Right ventricle myocardium superior (tissue), 1 donor: ENCODE measurements at regions not wholly inside any gene's neighbourhood (a gene's known extent, or its start where the extent isn't known, plus 50 kb on each side); places are given as distances from the start of the nearest gene placed in this dataset.

ENCODE experiments used
- ATAC-seq: fragments of 200-7000 bp; cut with Tn5 transposase; one replicate; pipeline ENCODE4 v1.9.1; 2020; ENCODE audit warnings: mild to moderate bottlenecking; ENCODE audit not compliant: poor library complexity
- DNase-seq: peaks from one replicate; pipeline ENCODE4 v3.0.0-alpha.2; 2020
- intact Hi-C: fragments of 100-400 bp; cut with DNase I; formaldehyde crosslinking; loops from one replicate; pipeline ENCODE4 v1.11.2; 2022
- donor health status: DM: no; HTN: yes; CAD: no; lungs with severe emphysema.

- no peak for DNase-seq
- ATAC-seq, result no peak
- intact Hi-C loops, result no loop called here
These were observed 61.3 kb upstream of the VCX2 start for GRCh38 chrX:8232406-8232805.

- intact Hi-C loops, result no loop called here
- no peak for ATAC-seq
These were observed 62.0 kb upstream of the VCX2 start for GRCh38 chrX:8233091-8233490.

DNA sequence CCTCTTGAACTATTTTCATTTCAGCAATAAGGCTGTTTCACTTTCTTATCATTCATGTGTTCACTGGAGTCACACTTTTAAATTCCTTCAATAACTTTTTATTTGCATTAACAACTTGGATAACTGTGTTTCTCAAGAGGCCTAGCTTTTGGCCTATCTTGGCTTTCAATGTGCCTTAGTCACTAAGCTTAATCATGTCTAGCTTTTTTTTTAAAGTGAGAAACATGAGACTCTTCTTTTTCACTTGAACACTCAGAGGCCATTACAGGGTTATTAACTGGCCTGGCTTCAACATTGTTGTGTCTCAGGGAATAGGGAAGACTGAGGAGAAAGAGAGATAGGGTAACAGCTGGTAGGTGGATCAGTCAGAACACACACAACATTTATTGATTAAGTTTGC lies 64.0 kb upstream of the VCX2 start:
- ATAC-seq (no peak), DNase-seq (no peak)
- intact Hi-C loops, result no loop called here

More at GRCh38 chrX:8233091-8233490, 62.0 kb upstream of the VCX2 start:
- DNase-seq, result no peak

GRCh38 chrX:8237718-8238117 lies 66.7 kb upstream of the VCX2 start:
- intact Hi-C loops, result no loop called here
- no peak for DNase-seq
- ATAC-seq, result no peak

- no peak for ATAC-seq
- DNase-seq, result no peak
- intact Hi-C loops, result no loop called here
These were observed 71.5 kb upstream of the VCX2 start for GRCh38 chrX:8242431-8243020.

DNA sequence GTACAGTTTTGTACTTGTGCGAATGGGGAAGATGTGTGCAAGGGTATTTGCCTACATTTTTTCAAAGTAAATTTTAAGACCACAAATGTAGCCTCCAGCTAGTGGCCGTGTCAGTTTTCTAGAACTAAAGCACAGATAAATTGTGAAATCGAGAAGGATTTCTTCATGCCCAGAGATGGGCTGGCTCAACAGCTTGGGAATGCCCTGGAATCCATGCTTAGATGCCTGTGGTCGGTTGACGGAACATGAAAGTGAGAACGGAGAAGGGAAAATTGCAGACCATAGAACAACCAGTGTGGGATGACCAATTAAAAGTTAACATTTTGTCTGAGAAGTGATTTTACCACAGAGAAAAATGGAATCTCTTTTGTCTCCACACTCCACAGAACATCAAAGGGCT lies 73.2 kb upstream of the VCX2 start:
- ATAC-seq, result no peak
- intact Hi-C loops, result no loop called here
- no peak for DNase-seq

GRCh38 chrX:8245411-8245810 lies 74.3 kb upstream of the VCX2 start:
- DNase-seq (no peak), ATAC-seq (no peak)
- intact Hi-C loops, result no loop called here

DNA sequence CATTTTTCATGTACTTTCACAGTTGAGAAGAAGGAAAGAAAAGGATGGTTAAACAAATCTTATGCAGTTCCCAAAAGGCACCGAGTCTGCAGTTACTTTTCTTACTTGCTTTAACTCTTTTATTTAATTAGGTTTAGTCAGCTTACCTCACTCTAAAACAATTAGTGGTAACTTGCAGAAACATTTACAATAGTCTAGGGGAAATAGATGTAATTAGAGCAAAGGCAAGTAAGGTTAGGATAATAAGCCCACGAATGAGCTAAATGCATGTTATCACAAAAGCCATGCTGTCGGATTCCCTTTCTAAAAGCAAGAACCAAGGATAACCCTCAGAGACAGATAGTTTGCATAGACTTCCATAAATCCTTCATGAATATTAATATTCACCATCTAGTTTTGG lies 82.0 kb upstream of the VCX2 start:
- ATAC-seq (no peak), DNase-seq (no peak)
- intact Hi-C loops, result no loop called here

DNA sequence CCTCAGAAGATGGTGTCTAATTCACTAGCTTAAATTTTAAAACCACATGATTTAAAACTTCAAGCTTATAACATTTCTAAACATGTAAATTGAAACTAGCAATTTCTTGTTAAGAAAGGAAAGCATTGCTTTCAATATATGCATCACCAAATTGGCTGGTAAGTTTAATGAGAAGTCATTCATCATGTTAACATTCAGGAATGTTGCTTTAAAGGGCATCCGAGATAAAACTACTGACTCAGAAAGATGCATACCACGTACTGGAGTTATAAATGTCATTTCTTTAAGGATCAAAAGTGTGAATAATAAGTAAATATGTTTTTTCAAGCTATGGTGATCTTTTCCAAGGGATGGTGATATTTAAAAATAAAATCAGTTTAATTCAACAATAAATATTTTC lies 83.3 kb upstream of the VCX2 start:
- DNase-seq, result no peak
- ATAC-seq, result no peak
- intact Hi-C loops, result no loop called here

DNA sequence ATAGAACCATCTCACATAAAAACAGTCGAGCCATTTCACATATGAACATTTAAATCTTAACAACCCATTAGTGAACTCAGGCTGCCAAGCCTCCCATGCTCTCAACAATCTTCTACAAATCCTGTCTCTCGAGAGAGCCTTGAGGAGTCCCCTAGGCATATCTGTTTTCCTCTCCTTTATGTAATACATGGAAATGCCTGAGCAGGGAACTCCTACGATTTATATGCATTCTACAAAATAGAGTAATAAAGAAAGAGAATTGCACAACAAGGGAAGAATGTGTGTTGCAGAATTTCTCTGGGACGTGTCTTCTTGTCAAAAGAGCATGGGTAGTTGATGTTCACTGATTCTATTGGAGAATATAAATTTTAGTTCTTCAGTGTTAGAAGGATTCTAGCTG lies 101.8 kb upstream of the VCX2 start:
- ATAC-seq (no peak), DNase-seq (no peak)
- intact Hi-C loops, result no loop called here

DNA sequence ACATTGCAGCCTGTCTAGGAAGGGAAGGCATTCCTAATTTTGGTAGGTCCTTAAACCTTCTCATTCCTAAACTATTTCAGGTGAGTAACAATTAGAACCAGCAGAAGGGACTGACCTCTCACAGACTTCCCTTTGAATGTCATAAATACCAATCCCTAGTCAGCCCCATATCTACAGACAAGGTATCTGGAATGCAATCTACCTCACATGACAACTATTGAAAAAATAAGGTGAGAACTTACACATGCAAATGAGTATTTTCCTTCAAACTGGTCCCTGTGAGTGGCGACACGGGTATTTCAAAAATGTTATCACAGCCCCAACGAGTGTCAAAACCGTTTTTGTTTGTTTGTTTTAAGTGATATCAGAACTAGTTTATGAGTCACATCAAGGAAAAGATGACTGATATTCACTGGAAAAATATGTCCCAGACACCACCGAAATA lies 102.4 kb upstream of the VCX2 start:
- intact Hi-C loops, result no loop called here
- no peak for DNase-seq
- ATAC-seq, result no peak

GRCh38 chrX:8274170-8274569 lies 103.1 kb upstream of the VCX2 start:
- intact Hi-C loops, result no loop called here
- no peak for DNase-seq
- no peak for ATAC-seq

DNA sequence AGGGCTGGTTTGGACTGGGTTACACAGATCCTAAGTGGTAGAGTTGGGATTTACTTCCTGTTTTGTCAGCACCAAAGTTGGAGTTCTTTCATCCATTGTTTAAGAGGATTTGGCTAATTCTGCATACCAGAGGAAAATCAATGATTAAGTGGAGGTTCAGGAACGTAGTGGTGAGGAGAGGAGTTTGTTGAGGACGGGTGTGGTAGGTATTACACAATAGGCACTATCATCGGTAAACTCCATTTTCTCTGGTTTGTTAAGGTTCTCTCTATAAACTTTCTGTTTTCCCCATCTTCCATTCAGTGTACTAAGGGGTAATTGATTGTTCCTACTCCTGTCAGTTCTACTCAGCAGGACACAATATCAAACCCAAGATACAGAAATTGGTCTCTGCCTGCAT lies 107.5 kb upstream of the VCX2 start:
- DNase-seq (no peak), ATAC-seq (no peak)
- intact Hi-C loops, result no loop called here

DNA sequence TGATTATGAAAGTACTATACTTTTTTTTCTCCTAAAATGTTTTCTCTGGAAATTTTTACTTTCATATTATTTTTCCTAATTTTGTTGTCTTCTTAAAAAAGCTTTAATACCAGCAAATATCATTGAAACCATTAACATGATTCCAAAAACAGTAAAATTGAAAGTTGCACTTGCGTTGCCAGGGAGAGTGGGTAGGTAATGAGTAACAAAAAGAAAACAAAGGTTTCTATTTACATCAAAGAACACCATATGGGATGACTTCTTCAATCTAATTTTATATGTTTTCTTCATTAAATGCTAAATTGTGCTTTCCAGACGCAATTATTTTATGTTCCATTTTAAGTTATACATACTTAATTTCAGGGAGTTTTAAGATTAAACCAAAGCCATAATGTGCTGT lies 108.3 kb upstream of the VCX2 start:
- no peak for ATAC-seq
- intact Hi-C loops, result no loop called here

DNA sequence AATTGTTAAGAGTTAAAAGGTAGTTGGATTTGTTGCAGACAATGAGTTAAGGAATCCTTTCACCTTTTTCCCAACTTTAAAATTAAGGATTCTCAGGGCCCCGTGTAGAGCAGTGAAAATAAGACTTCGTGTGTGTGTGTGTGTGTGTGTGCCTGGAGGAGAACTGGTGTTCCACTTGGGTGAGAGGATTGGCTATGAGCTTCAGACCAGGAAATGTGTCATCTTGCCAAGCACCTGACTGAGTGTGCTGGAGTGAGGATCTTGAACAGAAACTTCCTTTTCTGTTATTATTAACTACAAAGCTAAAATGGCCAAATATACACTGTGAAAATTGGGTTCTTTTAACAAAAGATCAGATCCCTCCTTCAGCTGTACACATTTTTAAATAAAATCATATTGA lies 113.1 kb upstream of the VCX2 start:
- intact Hi-C loops, result no loop called here
- no peak for ATAC-seq
- no peak for DNase-seq

More for the DNA sequence above, 108.3 kb upstream of the VCX2 start:
- DNase-seq, result no peak

DNA sequence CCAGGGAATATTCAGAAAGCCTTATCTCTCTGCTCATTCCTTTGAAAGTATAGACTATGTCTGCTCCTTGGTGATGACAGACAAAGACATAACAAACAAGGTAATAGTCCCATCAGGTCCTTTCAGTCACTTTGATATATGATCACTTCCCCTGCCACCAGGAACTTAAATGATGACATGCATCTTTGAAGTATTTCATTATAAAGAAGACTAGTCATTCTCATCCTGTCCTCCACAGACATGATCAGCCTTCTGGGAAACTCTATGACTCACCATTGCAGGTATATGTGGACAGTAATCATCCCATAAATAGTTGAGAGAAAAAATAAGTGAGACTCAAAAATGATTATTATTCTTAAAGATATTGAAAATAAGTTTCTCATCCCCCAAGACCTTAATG lies 117.5 kb upstream of the VCX2 start:
- intact Hi-C loops, result no loop called here
- no peak for DNase-seq
- no peak for ATAC-seq

GRCh38 chrX:8289523-8289922 lies 118.5 kb upstream of the VCX2 start:
- intact Hi-C loops, result no loop called here
- ATAC-seq (no peak), DNase-seq (no peak)

- DNase-seq (no peak), ATAC-seq (no peak)
- intact Hi-C loops, result no loop called here
These were observed 126.7 kb upstream of the VCX2 start for GRCh38 chrX:8297766-8298165.

DNA sequence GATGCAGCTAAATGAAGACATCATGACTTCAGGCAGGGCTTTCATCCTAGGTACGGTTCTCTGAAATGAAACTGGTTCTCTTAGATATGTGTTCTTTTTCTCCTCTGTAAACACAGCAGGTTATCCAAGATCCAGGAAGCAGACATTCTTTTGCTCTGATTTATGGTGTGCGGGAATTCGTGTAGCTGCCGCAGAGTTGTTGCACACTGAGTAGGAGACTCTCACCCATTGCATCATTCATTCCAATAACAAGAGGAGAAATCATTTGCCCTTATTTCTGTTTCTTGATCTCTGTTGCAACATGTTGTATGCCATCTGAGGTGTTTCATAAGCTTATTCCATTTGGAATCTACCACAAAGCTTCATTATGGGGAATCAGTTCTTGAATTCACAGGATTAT lies 133.6 kb upstream of the VCX2 start:
- intact Hi-C loops, result no loop called here
- no peak for DNase-seq
- ATAC-seq, result no peak

DNA sequence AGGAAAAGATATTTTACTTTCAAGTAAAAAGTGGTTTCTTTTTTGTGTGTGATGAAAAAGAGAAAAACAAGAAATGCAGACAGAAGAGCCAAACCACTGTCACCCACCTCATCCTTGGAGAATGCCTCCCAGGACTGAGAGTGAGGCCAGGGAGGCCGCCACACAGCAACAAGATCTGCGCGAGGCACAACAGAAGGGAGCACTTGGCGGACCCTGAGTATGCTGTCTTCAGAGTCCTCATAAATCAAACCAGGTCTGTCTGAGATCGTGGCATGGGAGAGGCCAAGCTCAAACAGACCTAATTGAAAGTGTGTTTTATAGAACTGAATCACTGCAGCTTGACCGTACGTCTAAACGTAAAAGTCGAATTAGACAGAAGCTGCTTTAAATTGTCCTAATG lies 134.3 kb upstream of the VCX2 start:
- DNase-seq (no peak), ATAC-seq (no peak)
- intact Hi-C loops, result no loop called here

GRCh38 chrX:8306291-8306925 lies 135.3 kb upstream of the VCX2 start:
- intact Hi-C loops, result no loop called here
- ATAC-seq, result no peak
- no peak for DNase-seq
